ENCODE measurements at regions not wholly inside any gene's neighbourhood (a gene's known extent, or its start where the extent isn't known, plus 50 kb on each side); places are given as distances from the start of the nearest gene placed in this dataset.

GRCh38 chr13:36750046-36750445 is 69.0 kb upstream of the RFXAP start:
- no peak for TF ChIP-seq EZH2phosphoT487 (IDR thresholded peaks at IDR 0.05; ENCODE audit: insufficient read depth, low read depth)
- TF ChIP-seq EZH2 (IDR thresholded peaks at IDR 0.05; ENCODE audit: insufficient read depth, poor library complexity, severe bottlenecking): no peak
